Erythroblast (primary cell): ENCODE measurements at regions not wholly inside any gene's neighbourhood (a gene's known extent, or its start where the extent isn't known, plus 50 kb on each side); places are given as distances from the start of the nearest gene placed in this dataset.

Experiments
- GATA1 ChIP-seq: IDR thresholded peaks from 2 replicates; pipeline ENCODE4 v1.6.1; 2011; ENCODE audit warnings: low read depth, mild to moderate bottlenecking, control low read depth, low read length, moderate library complexity
- POLR2A ChIP-seq: IDR thresholded peaks from 2 replicates; pipeline ENCODE4 v1.6.1; 2011; ENCODE audit warnings: mild to moderate bottlenecking, low read length

- TF ChIP-seq POLR2A (no peak), GATA1 (no peak)
These were observed 230.5 kb upstream of the CHRNA7 start for GRCh38 chr15:31799715-31800321.
